ENCODE measurements at regions not wholly inside any gene's neighbourhood (a gene's known extent, or its start where the extent isn't known, plus 50 kb on each side); places are given as distances from the start of the nearest gene placed in this dataset.

- no peak overlapping the region for H3K27ac Mint-ChIP-seq
- H3K27me3 Mint-ChIP-seq, result no peaks in the 10 kb centered on the region
- no peaks in the 10 kb centered on the region for H3K4me1 Mint-ChIP-seq
- no peaks in the 10 kb centered on the region for H3K36me3 Mint-ChIP-seq
- DNase-seq (no peak), ATAC-seq (no peak)
- no peaks in the 10 kb centered on the region for H3K9me3 Mint-ChIP-seq (ENCODE audit: low read depth)
- CTCF ChIA-PET, result interaction anchor here (0.8 kb wide), 1 partner anchor 15 kb away, joined by 3 read pairs; no protein-coding TSS in a partner anchor
- no peak overlapping the region for H3K4me3 Mint-ChIP-seq
Measured at GRCh38 chr4:114161809-114162208, 182.4 kb upstream of the ARSJ start.

GRCh38 chr4:114163051-114163450 lies 183.6 kb upstream of the ARSJ start:
- H3K36me3 Mint-ChIP-seq, result no peaks in the 10 kb centered on the region
- no peak overlapping the region for H3K4me3 Mint-ChIP-seq
- CTCF ChIA-PET, result no interaction called here
- no peak for ATAC-seq
- no peaks in the 10 kb centered on the region for H3K27me3 Mint-ChIP-seq
- DNase-seq, result no peak
- no peaks in the 10 kb centered on the region for H3K9me3 Mint-ChIP-seq (ENCODE audit: low read depth)
- no peak overlapping the region for H3K27ac Mint-ChIP-seq
- no peaks in the 10 kb centered on the region for H3K4me1 Mint-ChIP-seq

- Mint-ChIP-seq H3K4me1 (no peaks in the 10 kb centered on the region), H3K27me3 (no peaks in the 10 kb centered on the region), H3K9me3 (ENCODE audit: low read depth) (no peaks in the 10 kb centered on the region), H3K36me3 (no peaks in the 10 kb centered on the region), H3K27ac (no peak overlapping the region), H3K4me3 (no peak overlapping the region)
- DNase-seq, result no peak
- CTCF ChIA-PET, result no interaction called here
- no peak for ATAC-seq
Measured at GRCh38 chr4:114173968-114174367, 194.5 kb upstream of the ARSJ start.

GRCh38 chr4:114177628-114178027 lies 198.2 kb upstream of the ARSJ start:
- CTCF ChIA-PET, result no interaction called here
- Mint-ChIP-seq H3K27ac (no peak overlapping the region), H3K9me3 (ENCODE audit: low read depth) (peaks cover 3% of the 10 kb centered on the region), H3K4me1 (no peaks in the 10 kb centered on the region), H3K4me3 (no peak overlapping the region), H3K36me3 (peaks cover 1% of the 10 kb centered on the region), H3K27me3 (peaks cover 2% of the 10 kb centered on the region)
- ATAC-seq, result no peak
- DNase-seq, result no peak

GRCh38 chr4:114178392-114178791 lies 198.9 kb upstream of the ARSJ start:
- Mint-ChIP-seq H3K9me3 (ENCODE audit: low read depth) (peaks cover 3% of the 10 kb centered on the region), H3K4me3 (no peak overlapping the region), H3K36me3 (peaks cover 1% of the 10 kb centered on the region), H3K27ac (no peak overlapping the region), H3K27me3 (peaks cover 2% of the 10 kb centered on the region), H3K4me1 (no peaks in the 10 kb centered on the region)
- CTCF ChIA-PET, result no interaction called here
- DNase-seq (no peak), ATAC-seq (no peak)

GRCh38 chr4:114180481-114180880 lies 201.0 kb upstream of the ARSJ start:
- H3K9me3 Mint-ChIP-seq (ENCODE audit: low read depth), result peaks cover 3% of the 10 kb centered on the region

GRCh38 chr4:114184901-114185300 lies 205.5 kb upstream of the ARSJ start:
- DNase-seq, result no peak
- Mint-ChIP-seq H3K9me3 (ENCODE audit: low read depth) (peaks cover 3% of the 10 kb centered on the region), H3K4me3 (no peak overlapping the region), H3K27ac (no peak overlapping the region), H3K4me1 (no peaks in the 10 kb centered on the region), H3K36me3 (peaks cover 1% of the 10 kb centered on the region), H3K27me3 (peaks cover 2% of the 10 kb centered on the region)
- ATAC-seq, result no peak
- CTCF ChIA-PET, result no interaction called here

More at GRCh38 chr4:114180481-114180880, 201.0 kb upstream of the ARSJ start:
- peaks cover 2% of the 10 kb centered on the region for H3K27me3 Mint-ChIP-seq
- ATAC-seq (no peak), DNase-seq (no peak)
- CTCF ChIA-PET, result no interaction called here
- no peak overlapping the region for H3K27ac Mint-ChIP-seq
- H3K4me1 Mint-ChIP-seq, result no peaks in the 10 kb centered on the region
- no peak overlapping the region for H3K4me3 Mint-ChIP-seq
- peaks cover 1% of the 10 kb centered on the region for H3K36me3 Mint-ChIP-seq

GRCh38 chr4:114187592-114187991 lies 208.1 kb upstream of the ARSJ start:
- H3K9me3 Mint-ChIP-seq (ENCODE audit: low read depth), result peaks cover under 1% of the 10 kb centered on the region
- no peaks in the 10 kb centered on the region for H3K36me3 Mint-ChIP-seq
- no peak overlapping the region for H3K27ac Mint-ChIP-seq
- CTCF ChIA-PET, result no interaction called here
- no peak for DNase-seq
- ATAC-seq, result no peak
- peaks cover 3% of the 10 kb centered on the region for H3K27me3 Mint-ChIP-seq
- H3K4me3 Mint-ChIP-seq, result no peak overlapping the region
- no peaks in the 10 kb centered on the region for H3K4me1 Mint-ChIP-seq

GRCh38 chr4:114191496-114191895 lies 212.0 kb upstream of the ARSJ start:
- Mint-ChIP-seq H3K27me3 (peaks cover 9% of the 10 kb centered on the region), H3K36me3 (no peaks in the 10 kb centered on the region), H3K9me3 (ENCODE audit: low read depth) (no peaks in the 10 kb centered on the region), H3K27ac (no peak overlapping the region), H3K4me3 (no peak overlapping the region), H3K4me1 (no peaks in the 10 kb centered on the region)
- CTCF ChIA-PET, result no interaction called here
- no peak for ATAC-seq
- DNase-seq, result no peak

GRCh38 chr4:114192854-114193253 lies 213.4 kb upstream of the ARSJ start:
- Mint-ChIP-seq H3K4me1 (no peaks in the 10 kb centered on the region), H3K4me3 (no peak overlapping the region), H3K27me3 (peaks cover 9% of the 10 kb centered on the region), H3K9me3 (ENCODE audit: low read depth) (no peaks in the 10 kb centered on the region), H3K27ac (no peak overlapping the region), H3K36me3 (no peaks in the 10 kb centered on the region)
- no peak for DNase-seq
- ATAC-seq, result no peak
- CTCF ChIA-PET, result no interaction called here

GRCh38 chr4:114193624-114194399 lies 214.4 kb upstream of the ARSJ start:
- Mint-ChIP-seq H3K9me3 (ENCODE audit: low read depth) (no peaks in the 10 kb centered on the region), H3K4me3 (no peak overlapping the region), H3K4me1 (no peaks in the 10 kb centered on the region), H3K27ac (no peak overlapping the region), H3K27me3 (peaks cover 10% of the 10 kb centered on the region), H3K36me3 (no peaks in the 10 kb centered on the region)
- ATAC-seq (no peak), DNase-seq (no peak)
- CTCF ChIA-PET, result no interaction called here

- CTCF ChIA-PET, result no interaction called here
- no peaks in the 10 kb centered on the region for H3K4me1 Mint-ChIP-seq
- no peak overlapping the region for H3K27ac Mint-ChIP-seq
- no peak overlapping the region for H3K4me3 Mint-ChIP-seq
- no peaks in the 10 kb centered on the region for H3K36me3 Mint-ChIP-seq
- DNase-seq, result no peak
- H3K27me3 Mint-ChIP-seq, result peaks cover 9% of the 10 kb centered on the region
- no peaks in the 10 kb centered on the region for H3K9me3 Mint-ChIP-seq (ENCODE audit: low read depth)
- ATAC-seq, result no peak
Measured at GRCh38 chr4:114196606-114197005, 217.2 kb upstream of the ARSJ start.

- no peak for ATAC-seq
- Mint-ChIP-seq H3K27me3 (peaks cover 5% of the 10 kb centered on the region), H3K4me3 (no peak overlapping the region), H3K27ac (no peak overlapping the region), H3K4me1 (no peaks in the 10 kb centered on the region), H3K36me3 (no peaks in the 10 kb centered on the region), H3K9me3 (ENCODE audit: low read depth) (no peaks in the 10 kb centered on the region)
- no peak for DNase-seq
- CTCF ChIA-PET, result no interaction called here
Measured at GRCh38 chr4:114200026-114200425, 220.6 kb upstream of the ARSJ start.

GRCh38 chr4:114205261-114205660 lies 225.8 kb upstream of the ARSJ start:
- CTCF ChIA-PET, result no interaction called here
- H3K4me3 Mint-ChIP-seq, result no peak overlapping the region
- H3K36me3 Mint-ChIP-seq, result no peaks in the 10 kb centered on the region
- ATAC-seq, result no peak
- DNase-seq, result no peak
- H3K9me3 Mint-ChIP-seq (ENCODE audit: low read depth), result no peaks in the 10 kb centered on the region
- no peaks in the 10 kb centered on the region for H3K27me3 Mint-ChIP-seq
- no peaks in the 10 kb centered on the region for H3K4me1 Mint-ChIP-seq
- H3K27ac Mint-ChIP-seq, result no peak overlapping the region
